ENCODE measurements at regions not wholly inside any gene's neighbourhood (a gene's known extent, or its start where the extent isn't known, plus 50 kb on each side); places are given as distances from the start of the nearest gene placed in this dataset.
"Not testable (repeated sequence)": the region's sequence is repeated elsewhere in the genome, so short reads cannot be mapped to it uniquely, and the experiment has no call there.

GRCh38 chrX:35611562-35611961, 186.6 kb upstream of the MAGEB16 start:
- ATAC-seq; H3K4me2 ChIP-seq (ENCODE audit: low read depth, low read length); CTCF ChIA-PET (ENCODE audit: low intra/inter-chr PET ratio, low total read pairs); H3K4me1 ChIP-seq (ENCODE audit: insufficient read depth, low read length); H4K20me1 ChIP-seq (ENCODE audit: insufficient read depth, low read length); H2AFZ ChIP-seq (ENCODE audit: low read length); H3K79me2 ChIP-seq (ENCODE audit: insufficient read depth, low read length); DNase-seq (ENCODE audit: low spot score); H3K36me3 ChIP-seq (replicated peaks in 1 of 2; ENCODE audit: control insufficient read depth in 1 of 2, insufficient read depth in 2 of 2, low read length in 2 of 2); H3K27me3 ChIP-seq (ENCODE audit: control insufficient read depth in 1 of 2, insufficient read depth in 2 of 2, low read length in 2 of 2); intact Hi-C loops (cut with micrococcal nuclease; ENCODE audit: unreplicated experiment); H3K9me3 ChIP-seq (ENCODE audit: low read length); FAIRE-seq; H3K27ac ChIP-seq (ENCODE audit: extremely low read length, insufficient read depth, low read length); H3K9ac ChIP-seq (ENCODE audit: insufficient read depth, low read depth, low read length); POLR2A ChIA-PET; BruUV-seq (replicated peaks); H3K4me3 ChIP-seq (replicated peaks in 1 of 3; ENCODE audit: insufficient read depth in 1 of 3, low read depth in 2 of 3, low read length in 3 of 3); in situ Hi-C loops (cut with HindIII; ENCODE audit: extremely low pct_ligation_motif_present, low pct_unique_long_range_greater_than_20kb): not testable (repeated sequence)
- WGBS (ENCODE audit: low lambda C conversion rate) = 40% methylated on average over 2 of the region's 6 CpGs

GRCh38 chrX:35617836-35618235, 180.3 kb upstream of the MAGEB16 start:
- Histone ChIP-seq H3K4me3 (replicated peaks in 1 of 3; ENCODE audit: insufficient read depth in 1 of 3, low read depth in 2 of 3, low read length in 3 of 3) (no peak overlapping the region), H3K4me2 (ENCODE audit: low read depth, low read length) (no peak overlapping the region), H3K27me3 (ENCODE audit: control insufficient read depth in 1 of 2, insufficient read depth in 2 of 2, low read length in 2 of 2) (no peaks in the 10 kb centered on the region), H3K27ac (ENCODE audit: extremely low read length, insufficient read depth, low read length) (no peak overlapping the region), H3K4me1 (ENCODE audit: insufficient read depth, low read length) (no peaks in the 10 kb centered on the region), H3K9ac (ENCODE audit: insufficient read depth, low read depth, low read length) (no peak overlapping the region), H2AFZ (ENCODE audit: low read length) (no peak overlapping the region), H3K9me3 (ENCODE audit: low read length) (no peaks in the 10 kb centered on the region), H3K36me3 (replicated peaks in 1 of 2; ENCODE audit: control insufficient read depth in 1 of 2, insufficient read depth in 2 of 2, low read length in 2 of 2) (no peaks in the 10 kb centered on the region), H3K79me2 (ENCODE audit: insufficient read depth, low read length) (no peaks in the 10 kb centered on the region), H4K20me1 (ENCODE audit: insufficient read depth, low read length) (no peaks in the 10 kb centered on the region)
- ATAC-seq = no peak
- no peak for FAIRE-seq
- intact Hi-C loops (cut with micrococcal nuclease; ENCODE audit: unreplicated experiment) = no loop called here
- POLR2A ChIA-PET = no interaction called here
- CTCF ChIA-PET (ENCODE audit: low intra/inter-chr PET ratio, low total read pairs) = no interaction called here
- BruUV-seq (replicated peaks) = no TSS peak
- in situ Hi-C loops (cut with HindIII; ENCODE audit: extremely low pct_ligation_motif_present, low pct_unique_long_range_greater_than_20kb) = no loop called here
- WGBS (ENCODE audit: low lambda C conversion rate) = 3% methylated on average over 2 of the region's 2 CpGs
- no peak for DNase-seq (ENCODE audit: low spot score)
- no peak for TF ChIP-seq AHDC1 (CRISPR knock-in tag; IDR thresholded peaks at IDR 0.05; ENCODE audit: borderline replicate concordance)
- no peak for TF ChIP-seq ZBTB46 (CRISPR knock-in tag; IDR thresholded peaks at IDR 0.05; ENCODE audit: borderline replicate concordance)

Data from HepG2 (cell line).